WTC11 (cell line): ENCODE measurements at regions not wholly inside any gene's neighbourhood (a gene's known extent, or its start where the extent isn't known, plus 50 kb on each side); places are given as distances from the start of the nearest gene placed in this dataset.

Source experiments
- ATAC-seq: fragments of 200-7000 bp; cut with Tn5 transposase; 2 replicates; pipeline ENCODE4 v1.10.0; 2021; ENCODE audit warnings: mild to moderate bottlenecking, moderate library complexity
- CTCF ChIA-PET: fragments of 300-600 bp; sonication (Branson Sonifier 250); formaldehyde crosslinking; loops from one replicate; lab custom pipeline; 2021; ENCODE audit warnings: antibody characterized with exemption; lab: Charles Lee
- POLR2A ChIA-PET: fragments of 350-600 bp; sonication (Branson Sonifier 250); formaldehyde crosslinking; loops from one replicate; lab custom pipeline; 2021; ENCODE audit warnings: antibody characterized with exemption; lab: Charles Lee
- DNase-seq: peaks from one replicate; pipeline ENCODE4 v3.0.0; 2021; ENCODE audit warnings: low spot score
- H3K27ac Mint-ChIP-seq: 2 replicates; pipeline ENCODE4 v1.8.0; 2021; ENCODE audit warnings: mixed read lengths
- H3K27me3 Mint-ChIP-seq: 2 replicates; pipeline ENCODE4 v1.8.0; 2021; ENCODE audit warnings: low read depth, mild to moderate bottlenecking, moderate library complexity, mixed read lengths
- H3K36me3 Mint-ChIP-seq: 2 replicates; pipeline ENCODE4 v1.8.0; 2021; ENCODE audit warnings: mixed read lengths
- H3K4me1 Mint-ChIP-seq: 2 replicates; pipeline ENCODE4 v1.8.0; 2022; ENCODE audit warnings: mixed read lengths
- H3K4me3 Mint-ChIP-seq: 2 replicates; pipeline ENCODE4 v1.8.0; 2021; ENCODE audit warnings: mild to moderate bottlenecking, moderate library complexity, mixed read lengths
- H3K9me3 Mint-ChIP-seq: 2 replicates; pipeline ENCODE4 v1.8.0; 2021; ENCODE audit warnings: mixed read lengths
- ATF1 ChIP-seq: sonication (generic); formaldehyde crosslinking; IDR thresholded peaks from 2 replicates; pipeline ENCODE4 v1.8.1; 2023; ENCODE audit warnings: mild to moderate bottlenecking, moderate library complexity, missing genetic modification reagents
- ATF2 ChIP-seq: sonication (generic); formaldehyde crosslinking; IDR thresholded peaks from 2 replicates; pipeline ENCODE4 v1.8.1; 2022; ENCODE audit warnings: low read depth, missing genetic modification reagents, borderline replicate concordance
- ATF6 ChIP-seq: sonication (generic); formaldehyde crosslinking; IDR thresholded peaks from 2 replicates; pipeline ENCODE4 v1.8.1; 2023; ENCODE audit warnings: mild to moderate bottlenecking, missing genetic modification reagents
- CBFB ChIP-seq: sonication (generic); formaldehyde crosslinking; IDR thresholded peaks from 2 replicates; pipeline ENCODE4 v1.8.1; 2022; ENCODE audit warnings: mild to moderate bottlenecking, low read depth, missing genetic modification reagents
- CDX4 ChIP-seq: fragments of 250-450 bp; sonication (Bioruptor Pico); IDR thresholded peaks from 2 replicates; pipeline ENCODE4 v1.9.0; 2021; ENCODE audit warnings: moderate library complexity, mild to moderate bottlenecking, inconsistent platforms, borderline replicate concordance
- CREB1 ChIP-seq: sonication (generic); formaldehyde crosslinking; IDR thresholded peaks from 2 replicates; pipeline ENCODE4 v1.8.0; 2023; ENCODE audit warnings: mild to moderate bottlenecking, missing genetic modification reagents
- CREM ChIP-seq: sonication (generic); formaldehyde crosslinking; IDR thresholded peaks from 2 replicates; pipeline ENCODE4 v1.8.1; 2022; ENCODE audit warnings: mild to moderate bottlenecking, missing genetic modification reagents, moderate library complexity
- ELF4 ChIP-seq: sonication (generic); formaldehyde crosslinking; IDR thresholded peaks from 2 replicates; pipeline ENCODE4 v1.8.1; 2022; ENCODE audit warnings: low read depth, mild to moderate bottlenecking, moderate library complexity, missing genetic modification reagents
- ESRRA ChIP-seq: sonication (generic); formaldehyde crosslinking; IDR thresholded peaks from 2 replicates; pipeline ENCODE4 v1.8.1; 2022; ENCODE audit warnings: mild to moderate bottlenecking, missing genetic modification reagents, borderline replicate concordance
- ETV6 ChIP-seq: sonication (generic); formaldehyde crosslinking; IDR thresholded peaks from 2 replicates; pipeline ENCODE4 v1.8.1; 2022; ENCODE audit warnings: mild to moderate bottlenecking, missing genetic modification reagents
- FOXJ3 ChIP-seq: sonication (generic); formaldehyde crosslinking; IDR thresholded peaks from 2 replicates; pipeline ENCODE4 v1.9.0; 2021; ENCODE audit warnings: missing genetic modification reagents, mild to moderate bottlenecking, borderline replicate concordance
- GABPB1 ChIP-seq: sonication (generic); formaldehyde crosslinking; IDR thresholded peaks from 2 replicates; pipeline ENCODE4 v1.8.1; 2023; ENCODE audit warnings: mild to moderate bottlenecking, missing genetic modification reagents
- GRHL2 ChIP-seq: fragments of 250-450 bp; sonication (Bioruptor Pico); IDR thresholded peaks from 2 replicates; pipeline ENCODE4 v1.8.0; 2022; ENCODE audit warnings: mild to moderate bottlenecking, moderate library complexity; ENCODE audit not compliant: insufficient replicate concordance, severe bottlenecking
- GTF2I ChIP-seq: fragments of 250-450 bp; sonication (Bioruptor Pico); conservative IDR thresholded peaks from 2 replicates; pipeline ENCODE4 v1.4.0; 2021; ENCODE audit warnings: mild to moderate bottlenecking
- NFATC4 ChIP-seq: fragments of 250-450 bp; sonication (Bioruptor Pico); IDR thresholded peaks from 2 replicates; pipeline ENCODE4 v1.9.0; 2021; ENCODE audit warnings: mild to moderate bottlenecking
- NFE2L1 ChIP-seq: sonication (generic); formaldehyde crosslinking; IDR thresholded peaks from 2 replicates; pipeline ENCODE4 v1.8.1; 2023; ENCODE audit warnings: missing genetic modification reagents
- NFYB ChIP-seq: sonication (generic); formaldehyde crosslinking; conservative IDR thresholded peaks from 2 replicates; pipeline ENCODE4 v1.8.0; 2022; ENCODE audit warnings: low read depth, missing genetic modification reagents
- RORB ChIP-seq: fragments of 250-450 bp; sonication (Bioruptor Pico); IDR thresholded peaks from 2 replicates; pipeline ENCODE4 v1.9.0; 2021; ENCODE audit warnings: mild to moderate bottlenecking
- SOX15 ChIP-seq: fragments of 250-450 bp; sonication (Bioruptor Pico); IDR thresholded peaks from 2 replicates; pipeline ENCODE4 v1.9.0; 2021; ENCODE audit warnings: mild to moderate bottlenecking
- SP1 ChIP-seq: sonication (generic); formaldehyde crosslinking; conservative IDR thresholded peaks from 2 replicates; pipeline ENCODE4 v1.8.1; 2022; ENCODE audit warnings: missing genetic modification reagents
- TEAD1 ChIP-seq: sonication (generic); formaldehyde crosslinking; IDR thresholded peaks from 2 replicates; pipeline ENCODE4 v1.8.0; 2022; ENCODE audit warnings: mild to moderate bottlenecking, missing genetic modification reagents
- ZMAT4 ChIP-seq: fragments of 250-450 bp; sonication (Bioruptor Pico); IDR thresholded peaks from 2 replicates; pipeline ENCODE4 v1.9.0; 2021; ENCODE audit warnings: mild to moderate bottlenecking
- ZNF121 ChIP-seq: sonication (generic); formaldehyde crosslinking; IDR thresholded peaks from 2 replicates; pipeline ENCODE4 v1.8.0; 2023; ENCODE audit warnings: missing genetic modification reagents
- ZNF232 ChIP-seq: sonication (generic); formaldehyde crosslinking; IDR thresholded peaks from 2 replicates; pipeline ENCODE4 v1.8.0; 2022; ENCODE audit warnings: mild to moderate bottlenecking, missing genetic modification reagents
- ZNF281 ChIP-seq: sonication (generic); formaldehyde crosslinking; IDR thresholded peaks from 2 replicates; pipeline ENCODE4 v1.8.0; 2023; ENCODE audit warnings: mild to moderate bottlenecking, missing genetic modification reagents
- ZNF671 ChIP-seq: fragments of 250-450 bp; sonication (Bioruptor Pico); IDR thresholded peaks from 2 replicates; pipeline ENCODE4 v1.8.0; 2021; ENCODE audit warnings: mild to moderate bottlenecking
- ZSCAN18 ChIP-seq: fragments of 250-450 bp; sonication (Bioruptor Pico); IDR thresholded peaks from 2 replicates; pipeline ENCODE4 v2.1.2; 2022; ENCODE audit warnings: mild to moderate bottlenecking, moderate library complexity

- H3K27ac Mint-ChIP-seq = no peak overlapping the region
- H3K4me1 Mint-ChIP-seq = peaks cover 19% of the 10 kb centered on the region
- POLR2A ChIA-PET = interaction anchor here (0.6 kb wide), 1 partner anchor 87 kb away, joined by 4 read pairs; no protein-coding TSS in a partner anchor
- peaks cover 55% of the 10 kb centered on the region for H3K9me3 Mint-ChIP-seq
- DNase-seq (no peak), ATAC-seq (peak; percentile 70; the same call in 1 of the 2 replicates)
- peaks cover 41% of the 10 kb centered on the region for H3K36me3 Mint-ChIP-seq
- no peak for TF ChIP-seq GABPB1
- no peak for TF ChIP-seq TEAD1 (CRISPR knock-in tag)
- no peak for TF ChIP-seq ZNF281 (CRISPR knock-in tag)
- no peak for TF ChIP-seq GRHL2 (CRISPR knock-in tag)
- no peak for TF ChIP-seq NFATC4
- no peak for TF ChIP-seq ZNF232 (CRISPR knock-in tag)
- no peak for TF ChIP-seq NFYB (CRISPR knock-in tag)
- no peak for TF ChIP-seq ETV6 (CRISPR knock-in tag)
- no peak for TF ChIP-seq CDX4 (CRISPR knock-in tag)
- TF ChIP-seq GTF2I (CRISPR knock-in tag) = no peak
- no peak for TF ChIP-seq ZMAT4 (CRISPR knock-in tag)
- TF ChIP-seq RORB = no peak
- TF ChIP-seq CREM (CRISPR knock-in tag) = no peak
- no peak for TF ChIP-seq FOXJ3
- TF ChIP-seq SP1 (CRISPR knock-in tag) = no peak
- TF ChIP-seq SOX15 = no peak
- TF ChIP-seq CREB1 = no peak
- no peak for TF ChIP-seq ZNF671 (CRISPR knock-in tag)
- TF ChIP-seq ELF4 (CRISPR knock-in tag) = no peak
- no peak for TF ChIP-seq ATF1
- CTCF ChIA-PET = no interaction called here
- H3K27me3 Mint-ChIP-seq = no peaks in the 10 kb centered on the region
- no peak overlapping the region for H3K4me3 Mint-ChIP-seq
These were observed 536.8 kb downstream of the PYDC2 start for GRCh38 chr3:191997579-191998268.

- peaks cover 19% of the 10 kb centered on the region for H3K4me1 Mint-ChIP-seq
- no peak for ATAC-seq
- DNase-seq = no peak
- H3K36me3 Mint-ChIP-seq = peaks cover 6% of the 10 kb centered on the region
- CTCF ChIA-PET = no interaction called here
- H3K27me3 Mint-ChIP-seq = no peaks in the 10 kb centered on the region
- peaks cover 20% of the 10 kb centered on the region for H3K9me3 Mint-ChIP-seq
- POLR2A ChIA-PET = no interaction called here
- H3K27ac Mint-ChIP-seq = no peak overlapping the region
- H3K4me3 Mint-ChIP-seq = no peak overlapping the region
- no peak for TF ChIP-seq ATF2
- TF ChIP-seq GRHL2 (CRISPR knock-in tag) = no peak
- TF ChIP-seq CBFB = no peak
- no peak for TF ChIP-seq ZSCAN18 (CRISPR knock-in tag)
- TF ChIP-seq NFE2L1 (CRISPR knock-in tag) = no peak
- no peak for TF ChIP-seq ATF6
- no peak for TF ChIP-seq ZNF121 (CRISPR knock-in tag)
- no peak for TF ChIP-seq ESRRA
- no peak for TF ChIP-seq ZMAT4 (CRISPR knock-in tag)
- no peak for TF ChIP-seq ATF1
These were observed 540.3 kb downstream of the PYDC2 start for GRCh38 chr3:192001218-192001617.
